SU-DHL-6 (cell line): ENCODE measurements at regions not wholly inside any gene's neighbourhood (a gene's known extent, or its start where the extent isn't known, plus 50 kb on each side); places are given as distances from the start of the nearest gene placed in this dataset.

Experiments
- EZH2phosphoT487 ChIP-seq: fragments of 200-600 bp; sonication (generic), shearing (Covaris generic); conservative IDR thresholded peaks from 2 replicates; pipeline ENCODE4 v1.6.1; 2018; ENCODE audit warnings: mild to moderate bottlenecking, antibody characterized with exemption, low read length, moderate library complexity, mixed read lengths
- TF ChIP-seq, protein P1 (sequence below): fragments of 200-600 bp; sonication (generic); IDR thresholded peaks from one replicate; pipeline ENCODE4 v1.5.1; 2017; ENCODE audit warnings: antibody characterized with exemption, mild to moderate bottlenecking, low read length, moderate library complexity; ENCODE audit not compliant: insufficient read depth, poor library complexity, severe bottlenecking

DNA sequence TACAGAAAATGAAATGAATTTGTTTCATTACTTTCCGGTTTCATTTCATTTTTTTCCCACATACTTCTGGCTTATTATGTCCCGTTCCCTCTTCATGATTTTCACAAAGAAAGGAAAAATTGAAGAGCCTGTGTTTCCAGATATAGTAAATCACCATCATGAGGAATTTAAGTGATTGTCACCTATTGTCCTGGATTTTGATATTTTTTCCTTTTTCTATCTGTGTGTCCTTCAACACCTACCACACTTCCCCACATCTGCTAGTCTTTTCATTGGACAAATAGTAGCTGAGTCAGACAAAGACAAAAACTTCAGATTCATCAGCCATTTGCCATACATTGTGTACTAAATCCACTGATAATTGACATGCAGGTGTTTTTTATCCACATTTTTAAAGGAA lies 258.2 kb upstream of the HSF2 start:
- TF ChIP-seq, protein P1, sequence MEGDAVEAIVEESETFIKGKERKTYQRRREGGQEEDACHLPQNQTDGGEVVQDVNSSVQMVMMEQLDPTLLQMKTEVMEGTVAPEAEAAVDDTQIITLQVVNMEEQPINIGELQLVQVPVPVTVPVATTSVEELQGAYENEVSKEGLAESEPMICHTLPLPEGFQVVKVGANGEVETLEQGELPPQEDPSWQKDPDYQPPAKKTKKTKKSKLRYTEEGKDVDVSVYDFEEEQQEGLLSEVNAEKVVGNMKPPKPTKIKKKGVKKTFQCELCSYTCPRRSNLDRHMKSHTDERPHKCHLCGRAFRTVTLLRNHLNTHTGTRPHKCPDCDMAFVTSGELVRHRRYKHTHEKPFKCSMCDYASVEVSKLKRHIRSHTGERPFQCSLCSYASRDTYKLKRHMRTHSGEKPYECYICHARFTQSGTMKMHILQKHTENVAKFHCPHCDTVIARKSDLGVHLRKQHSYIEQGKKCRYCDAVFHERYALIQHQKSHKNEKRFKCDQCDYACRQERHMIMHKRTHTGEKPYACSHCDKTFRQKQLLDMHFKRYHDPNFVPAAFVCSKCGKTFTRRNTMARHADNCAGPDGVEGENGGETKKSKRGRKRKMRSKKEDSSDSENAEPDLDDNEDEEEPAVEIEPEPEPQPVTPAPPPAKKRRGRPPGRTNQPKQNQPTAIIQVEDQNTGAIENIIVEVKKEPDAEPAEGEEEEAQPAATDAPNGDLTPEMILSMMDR = no peak
- no peak for TF ChIP-seq EZH2phosphoT487
